GM12878 (cell line): ENCODE measurements at regions not wholly inside any gene's neighbourhood (a gene's known extent, or its start where the extent isn't known, plus 50 kb on each side); places are given as distances from the start of the nearest gene placed in this dataset.

Experiments
- EZH2 ChIP-seq: IDR thresholded peaks from 2 replicates; pipeline ENCODE4 v1.6.1; 2012; ENCODE audit warnings: low read depth, mild to moderate bottlenecking, control low read depth, inconsistent platforms, low read length, borderline replicate concordance; ENCODE audit not compliant: control insufficient read depth
- FOXM1 ChIP-seq: IDR thresholded peaks from 2 replicates; pipeline ENCODE4 v1.6.1; 2012; ENCODE audit warnings: low read depth, mild to moderate bottlenecking, inconsistent platforms, low read length, moderate library complexity
- MAX ChIP-seq: IDR thresholded peaks from 2 replicates; pipeline ENCODE4 v1.6.1; 2012; ENCODE audit warnings: low read depth, low read length, improper control_type of control experiment
- POLR2A ChIP-seq: IDR thresholded peaks from 2 replicates; pipeline ENCODE4 v1.6.1; 2011; ENCODE audit warnings: low read depth, mild to moderate bottlenecking, low read length
- RAD21 ChIP-seq: IDR thresholded peaks from 2 replicates; pipeline ENCODE4 v1.6.1; 2011; ENCODE audit warnings: mild to moderate bottlenecking, low read depth, low read length, moderate library complexity; ENCODE audit not compliant: insufficient read depth
- TF ChIP-seq, protein P1 (sequence below), 3 experiments: IDR thresholded peaks in 2 of 3; conservative IDR thresholded peaks in 1 of 3; 2 replicates each; pipeline ENCODE4 v1.5.1; 2011; ENCODE audit warnings: low read depth in 3 of 3, low read length in 3 of 3, mild to moderate bottlenecking in 3 of 3, control low read depth in 2 of 3, moderate library complexity in 2 of 3, inconsistent platforms in 1 of 3, mixed read lengths in 1 of 3; ENCODE audit not compliant: control insufficient read depth in 2 of 3, insufficient read depth in 1 of 3; ENCODE audit errors: extremely low read depth in 1 of 3
- TF ChIP-seq, protein P2 (sequence below): fragments of 450-650 bp; IDR thresholded peaks from 2 replicates; pipeline ENCODE4 v1.6.1; 2017; ENCODE audit warnings: mild to moderate bottlenecking, moderate library complexity

DNA sequence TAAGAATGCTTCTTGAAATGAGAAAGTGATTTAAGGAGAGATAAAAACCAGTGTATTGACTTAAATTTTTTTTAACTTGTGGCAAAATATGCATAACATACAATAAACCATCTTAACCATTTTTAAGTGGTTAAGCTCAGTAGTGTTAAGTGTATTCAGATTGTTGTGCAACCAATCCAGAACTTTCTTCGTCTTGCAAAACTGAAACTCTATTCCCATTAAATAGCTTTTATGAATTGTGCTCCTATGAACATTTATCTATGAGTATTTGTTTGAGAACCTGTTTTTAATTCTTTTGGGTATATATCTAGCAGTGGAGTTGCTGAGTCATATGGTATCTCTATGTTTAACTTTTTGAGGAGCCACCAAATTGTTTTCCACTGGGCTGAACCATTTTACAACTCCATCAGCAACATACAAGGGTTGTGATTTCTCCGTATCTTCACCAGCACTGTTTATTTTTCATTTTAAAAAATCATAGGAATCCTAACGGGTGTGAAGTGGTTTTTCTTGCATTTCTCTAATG, 76.6 kb upstream of the ACTBL2 start:
- TF ChIP-seq, protein P1, sequence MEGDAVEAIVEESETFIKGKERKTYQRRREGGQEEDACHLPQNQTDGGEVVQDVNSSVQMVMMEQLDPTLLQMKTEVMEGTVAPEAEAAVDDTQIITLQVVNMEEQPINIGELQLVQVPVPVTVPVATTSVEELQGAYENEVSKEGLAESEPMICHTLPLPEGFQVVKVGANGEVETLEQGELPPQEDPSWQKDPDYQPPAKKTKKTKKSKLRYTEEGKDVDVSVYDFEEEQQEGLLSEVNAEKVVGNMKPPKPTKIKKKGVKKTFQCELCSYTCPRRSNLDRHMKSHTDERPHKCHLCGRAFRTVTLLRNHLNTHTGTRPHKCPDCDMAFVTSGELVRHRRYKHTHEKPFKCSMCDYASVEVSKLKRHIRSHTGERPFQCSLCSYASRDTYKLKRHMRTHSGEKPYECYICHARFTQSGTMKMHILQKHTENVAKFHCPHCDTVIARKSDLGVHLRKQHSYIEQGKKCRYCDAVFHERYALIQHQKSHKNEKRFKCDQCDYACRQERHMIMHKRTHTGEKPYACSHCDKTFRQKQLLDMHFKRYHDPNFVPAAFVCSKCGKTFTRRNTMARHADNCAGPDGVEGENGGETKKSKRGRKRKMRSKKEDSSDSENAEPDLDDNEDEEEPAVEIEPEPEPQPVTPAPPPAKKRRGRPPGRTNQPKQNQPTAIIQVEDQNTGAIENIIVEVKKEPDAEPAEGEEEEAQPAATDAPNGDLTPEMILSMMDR (IDR thresholded peaks at IDR 0.05 in 2 of 3, conservative IDR thresholded peaks at IDR 0.05 in 1 of 3; ENCODE audit: control insufficient read depth in 2 of 3, extremely low read depth in 1 of 3, insufficient read depth in 1 of 3, low read depth in 3 of 3, low read length in 3 of 3): no peak
- TF ChIP-seq POLR2A: no peak
- no peak for TF ChIP-seq FOXM1
- TF ChIP-seq EZH2: no peak
- TF ChIP-seq, protein P2, sequence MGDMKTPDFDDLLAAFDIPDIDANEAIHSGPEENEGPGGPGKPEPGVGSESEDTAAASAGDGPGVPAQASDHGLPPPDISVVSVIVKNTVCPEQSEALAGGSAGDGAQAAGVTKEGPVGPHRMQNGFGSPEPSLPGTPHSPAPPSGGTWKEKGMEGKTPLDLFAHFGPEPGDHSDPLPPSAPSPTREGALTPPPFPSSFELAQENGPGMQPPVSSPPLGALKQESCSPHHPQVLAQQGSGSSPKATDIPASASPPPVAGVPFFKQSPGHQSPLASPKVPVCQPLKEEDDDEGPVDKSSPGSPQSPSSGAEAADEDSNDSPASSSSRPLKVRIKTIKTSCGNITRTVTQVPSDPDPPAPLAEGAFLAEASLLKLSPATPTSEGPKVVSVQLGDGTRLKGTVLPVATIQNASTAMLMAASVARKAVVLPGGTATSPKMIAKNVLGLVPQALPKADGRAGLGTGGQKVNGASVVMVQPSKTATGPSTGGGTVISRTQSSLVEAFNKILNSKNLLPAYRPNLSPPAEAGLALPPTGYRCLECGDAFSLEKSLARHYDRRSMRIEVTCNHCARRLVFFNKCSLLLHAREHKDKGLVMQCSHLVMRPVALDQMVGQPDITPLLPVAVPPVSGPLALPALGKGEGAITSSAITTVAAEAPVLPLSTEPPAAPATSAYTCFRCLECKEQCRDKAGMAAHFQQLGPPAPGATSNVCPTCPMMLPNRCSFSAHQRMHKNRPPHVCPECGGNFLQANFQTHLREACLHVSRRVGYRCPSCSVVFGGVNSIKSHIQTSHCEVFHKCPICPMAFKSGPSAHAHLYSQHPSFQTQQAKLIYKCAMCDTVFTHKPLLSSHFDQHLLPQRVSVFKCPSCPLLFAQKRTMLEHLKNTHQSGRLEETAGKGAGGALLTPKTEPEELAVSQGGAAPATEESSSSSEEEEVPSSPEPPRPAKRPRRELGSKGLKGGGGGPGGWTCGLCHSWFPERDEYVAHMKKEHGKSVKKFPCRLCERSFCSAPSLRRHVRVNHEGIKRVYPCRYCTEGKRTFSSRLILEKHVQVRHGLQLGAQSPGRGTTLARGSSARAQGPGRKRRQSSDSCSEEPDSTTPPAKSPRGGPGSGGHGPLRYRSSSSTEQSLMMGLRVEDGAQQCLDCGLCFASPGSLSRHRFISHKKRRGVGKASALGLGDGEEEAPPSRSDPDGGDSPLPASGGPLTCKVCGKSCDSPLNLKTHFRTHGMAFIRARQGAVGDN: no peak
- TF ChIP-seq MAX: no peak
- no peak for TF ChIP-seq RAD21
